GM12865 (cell line): ENCODE measurements at regions not wholly inside any gene's neighbourhood (a gene's known extent, or its start where the extent isn't known, plus 50 kb on each side); places are given as distances from the start of the nearest gene placed in this dataset.
A peak's percentile ranks its signal among the peaks of the same experiment; 100 is the strongest.

Source experiments
- DNase-seq: peaks from one replicate; pipeline ENCODE4 v3.0.0; 2010; ENCODE audit warnings: low read depth
- H3K4me3 ChIP-seq: 2 replicates; pipeline ENCODE4 v1.5.1; 2011; ENCODE audit warnings: mild to moderate bottlenecking, low read depth, low read length, control low read depth
- CTCF ChIP-seq: IDR thresholded peaks from 2 replicates; pipeline ENCODE4 v1.5.1; 2011; ENCODE audit warnings: low read length, control low read depth, low read depth, inconsistent platforms; ENCODE audit not compliant: insufficient read depth; ENCODE audit errors: missing control alignments

GRCh38 chr9:79970146-79970425 is 398.3 kb downstream of the TLE4 start:
- TF ChIP-seq CTCF, result no peak
- DNase-seq, result no peak
- no peak overlapping the region for H3K4me3 ChIP-seq

- DNase-seq, result no peak
- no peak overlapping the region for H3K4me3 ChIP-seq
- TF ChIP-seq CTCF, result no peak
Measured at GRCh38 chr9:79969393-79970145, 397.8 kb downstream of the TLE4 start.

GRCh38 chr9:79968533-79968932 is 396.8 kb downstream of the TLE4 start:
- DNase-seq, result no peak
- TF ChIP-seq CTCF, result no peak
- no peak overlapping the region for H3K4me3 ChIP-seq

- no peak for DNase-seq
- H3K4me3 ChIP-seq, result no peak overlapping the region
Measured at GRCh38 chr9:79962836-79963235, 391.1 kb downstream of the TLE4 start.

GRCh38 chr9:79962150-79962549 is 390.4 kb downstream of the TLE4 start:
- no peak for DNase-seq
- TF ChIP-seq CTCF, result no peak
- H3K4me3 ChIP-seq, result no peak overlapping the region

More at GRCh38 chr9:79962836-79963235, 391.1 kb downstream of the TLE4 start:
- TF ChIP-seq CTCF, result no peak

GRCh38 chr9:79955300-79955699 is 383.5 kb downstream of the TLE4 start:
- no peak overlapping the region for H3K4me3 ChIP-seq
- no peak for DNase-seq
- TF ChIP-seq CTCF, result peak; percentile 36

- TF ChIP-seq CTCF, result no peak
- no peak for DNase-seq
Measured at GRCh38 chr9:79953908-79954307, 382.1 kb downstream of the TLE4 start.

More at GRCh38 chr9:79953908-79954307, 382.1 kb downstream of the TLE4 start:
- no peak overlapping the region for H3K4me3 ChIP-seq
